Fibroblast of lung (primary cell): ENCODE measurements at regions not wholly inside any gene's neighbourhood (a gene's known extent, or its start where the extent isn't known, plus 50 kb on each side); places are given as distances from the start of the nearest gene placed in this dataset.

Experiments
- DNase-seq, 2 donors: peaks; one replicate each; pipeline versions ENCODE4 v3.0.0 to v3.0.0-alpha.2; 2010; ENCODE audit warnings: low read depth in 2 of 2
- H2AFZ ChIP-seq: 2 replicates; pipeline ENCODE4 v1.5.1; 2012; ENCODE audit warnings: low read length, control low read depth, inconsistent platforms
- H3K27ac ChIP-seq: 2 replicates; pipeline ENCODE4 v1.5.1; 2011; ENCODE audit warnings: low read length, control low read depth; ENCODE audit not compliant: insufficient read depth
- H3K27me3 ChIP-seq: 2 replicates; pipeline ENCODE4 v1.5.1; 2011; ENCODE audit warnings: mild to moderate bottlenecking, low read length; ENCODE audit not compliant: control insufficient read depth, insufficient read depth
- H3K36me3 ChIP-seq: 2 replicates; pipeline ENCODE4 v1.5.1; 2011; ENCODE audit warnings: low read length; ENCODE audit not compliant: control insufficient read depth, insufficient read depth
- H3K4me1 ChIP-seq: 2 replicates; pipeline ENCODE4 v1.5.1; 2011; ENCODE audit warnings: low read length; ENCODE audit not compliant: control insufficient read depth, insufficient read depth; ENCODE audit errors: extremely low read depth
- H3K4me2 ChIP-seq: 2 replicates; pipeline ENCODE4 v1.5.1; 2011; ENCODE audit warnings: low read length, control low read depth; ENCODE audit not compliant: insufficient read depth; ENCODE audit errors: extremely low read depth
- H3K4me3 ChIP-seq, 4 experiments: fragments of 200-600 bp in 1 of 4; sonication (generic) in 1 of 4; replicated peaks in 1 of 4; 2 replicates each; pipeline ENCODE4 v1.5.1; 2011 to 2016; ENCODE audit warnings: low read length in 4 of 4, low read depth in 3 of 4, mild to moderate bottlenecking in 3 of 4, control low read depth in 2 of 4, inconsistent platforms in 1 of 4, mixed read lengths in 1 of 4; ENCODE audit not compliant: insufficient read depth in 1 of 4; ENCODE audit errors: control extremely low read depth in 1 of 4
- H3K79me2 ChIP-seq: 2 replicates; pipeline ENCODE4 v1.5.1; 2012; ENCODE audit warnings: mild to moderate bottlenecking, low read length, inconsistent platforms; ENCODE audit not compliant: control insufficient read depth, insufficient read depth
- H3K9ac ChIP-seq: 2 replicates; pipeline ENCODE4 v1.5.1; 2011; ENCODE audit warnings: mild to moderate bottlenecking, low read length, control low read depth; ENCODE audit not compliant: insufficient read depth
- H3K9me3 ChIP-seq: 2 replicates; pipeline ENCODE4 v1.5.1; 2012; ENCODE audit warnings: low read depth, low read length; ENCODE audit not compliant: control insufficient read depth, insufficient read depth
- H4K20me1 ChIP-seq: 2 replicates; pipeline ENCODE4 v1.5.1; 2011; ENCODE audit warnings: low read length; ENCODE audit not compliant: control insufficient read depth, insufficient read depth; ENCODE audit errors: extremely low read depth
- EZH2 ChIP-seq: IDR thresholded peaks from 2 replicates; pipeline ENCODE4 v1.5.1; 2012; ENCODE audit warnings: low read length, control low read depth, mild to moderate bottlenecking; ENCODE audit errors: missing control alignments
- TF ChIP-seq, protein P1 (sequence below), 2 donors: IDR thresholded peaks in 1 of 2; conservative IDR thresholded peaks in 1 of 2; 1 replicate in 1 of 2; 2 replicates in 1 of 2; pipeline ENCODE4 v1.5.1; 2011 to 2012; ENCODE audit warnings: low read length in 2 of 2, control low read depth in 1 of 2, inconsistent platforms in 1 of 2, low read depth in 1 of 2, mild to moderate bottlenecking in 1 of 2

DNA sequence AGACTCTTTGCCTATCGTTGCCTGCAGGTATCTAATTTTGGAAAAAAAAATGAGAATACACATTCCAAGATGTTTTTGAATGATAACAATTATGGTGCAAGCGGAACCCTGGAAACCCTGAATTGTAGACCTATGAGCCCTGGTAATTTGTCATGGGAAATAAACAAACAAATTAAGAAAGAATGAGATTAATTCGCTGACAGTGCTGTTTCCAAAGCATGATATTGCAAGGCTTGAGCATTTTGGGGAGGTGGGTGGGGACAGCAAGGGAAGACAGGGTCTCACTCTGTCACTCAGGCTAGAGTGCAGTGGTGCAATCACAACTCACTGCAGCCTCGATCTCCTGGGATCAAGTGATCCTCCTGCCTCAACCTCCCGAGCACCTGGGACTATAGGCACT, 900.3 kb downstream of the IPMK start:
- no peaks in the 10 kb centered on the region for H3K79me2 ChIP-seq

DNA sequence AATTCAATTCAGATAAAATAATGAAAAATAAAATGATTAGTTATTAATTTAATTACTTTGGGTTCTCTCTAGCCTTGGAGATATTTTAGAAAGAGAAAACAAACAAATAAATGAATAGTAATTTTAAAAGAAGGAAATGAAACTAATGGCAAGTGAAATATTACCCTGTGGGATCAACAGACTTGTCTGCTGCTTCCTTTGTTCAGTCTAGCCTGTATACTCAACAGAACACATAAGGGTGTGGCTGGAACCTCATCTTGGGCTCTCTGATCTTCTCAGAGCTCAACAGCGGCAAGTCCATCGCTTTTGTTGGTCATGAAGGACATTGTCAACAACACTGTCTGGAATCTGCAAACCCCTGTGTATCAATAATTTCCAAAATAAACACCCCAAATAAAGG, 904.9 kb downstream of the IPMK start:
- H3K4me2 ChIP-seq = no peak overlapping the region
- H4K20me1 ChIP-seq = no peaks in the 10 kb centered on the region
- no peak overlapping the region for H2AFZ ChIP-seq
- no peak overlapping the region for H3K4me3 ChIP-seq
- DNase-seq = no peak
- no peaks in the 10 kb centered on the region for H3K9me3 ChIP-seq
- H3K4me1 ChIP-seq = no peaks in the 10 kb centered on the region
- H3K27ac ChIP-seq = no peak overlapping the region
- H3K36me3 ChIP-seq = no peaks in the 10 kb centered on the region
- no peak overlapping the region for H3K9ac ChIP-seq
- no peak for TF ChIP-seq EZH2
- TF ChIP-seq, protein P1, sequence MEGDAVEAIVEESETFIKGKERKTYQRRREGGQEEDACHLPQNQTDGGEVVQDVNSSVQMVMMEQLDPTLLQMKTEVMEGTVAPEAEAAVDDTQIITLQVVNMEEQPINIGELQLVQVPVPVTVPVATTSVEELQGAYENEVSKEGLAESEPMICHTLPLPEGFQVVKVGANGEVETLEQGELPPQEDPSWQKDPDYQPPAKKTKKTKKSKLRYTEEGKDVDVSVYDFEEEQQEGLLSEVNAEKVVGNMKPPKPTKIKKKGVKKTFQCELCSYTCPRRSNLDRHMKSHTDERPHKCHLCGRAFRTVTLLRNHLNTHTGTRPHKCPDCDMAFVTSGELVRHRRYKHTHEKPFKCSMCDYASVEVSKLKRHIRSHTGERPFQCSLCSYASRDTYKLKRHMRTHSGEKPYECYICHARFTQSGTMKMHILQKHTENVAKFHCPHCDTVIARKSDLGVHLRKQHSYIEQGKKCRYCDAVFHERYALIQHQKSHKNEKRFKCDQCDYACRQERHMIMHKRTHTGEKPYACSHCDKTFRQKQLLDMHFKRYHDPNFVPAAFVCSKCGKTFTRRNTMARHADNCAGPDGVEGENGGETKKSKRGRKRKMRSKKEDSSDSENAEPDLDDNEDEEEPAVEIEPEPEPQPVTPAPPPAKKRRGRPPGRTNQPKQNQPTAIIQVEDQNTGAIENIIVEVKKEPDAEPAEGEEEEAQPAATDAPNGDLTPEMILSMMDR (conservative IDR thresholded peaks at IDR 0.05 in 1 of 2, IDR thresholded peaks at IDR 0.05 in 1 of 2; ENCODE audit: low read depth in 1 of 2, low read length in 2 of 2) = no peak
- H3K27me3 ChIP-seq = no peaks in the 10 kb centered on the region
- no peaks in the 10 kb centered on the region for H3K79me2 ChIP-seq

More for the DNA sequence above, 900.3 kb downstream of the IPMK start:
- H2AFZ ChIP-seq = no peak overlapping the region
- H3K9ac ChIP-seq = no peak overlapping the region
- no peaks in the 10 kb centered on the region for H3K9me3 ChIP-seq
- no peak for TF ChIP-seq EZH2
- TF ChIP-seq, protein P1 (conservative IDR thresholded peaks at IDR 0.05 in 1 of 2, IDR thresholded peaks at IDR 0.05 in 1 of 2; ENCODE audit: low read depth in 1 of 2, low read length in 2 of 2) = no peak
- H3K4me3 ChIP-seq = no peak overlapping the region
- no peaks in the 10 kb centered on the region for H3K4me1 ChIP-seq
- no peaks in the 10 kb centered on the region for H4K20me1 ChIP-seq
- no peak for DNase-seq
- no peaks in the 10 kb centered on the region for H3K36me3 ChIP-seq
- H3K27ac ChIP-seq = no peak overlapping the region
- no peaks in the 10 kb centered on the region for H3K27me3 ChIP-seq
- no peak overlapping the region for H3K4me2 ChIP-seq

DNA sequence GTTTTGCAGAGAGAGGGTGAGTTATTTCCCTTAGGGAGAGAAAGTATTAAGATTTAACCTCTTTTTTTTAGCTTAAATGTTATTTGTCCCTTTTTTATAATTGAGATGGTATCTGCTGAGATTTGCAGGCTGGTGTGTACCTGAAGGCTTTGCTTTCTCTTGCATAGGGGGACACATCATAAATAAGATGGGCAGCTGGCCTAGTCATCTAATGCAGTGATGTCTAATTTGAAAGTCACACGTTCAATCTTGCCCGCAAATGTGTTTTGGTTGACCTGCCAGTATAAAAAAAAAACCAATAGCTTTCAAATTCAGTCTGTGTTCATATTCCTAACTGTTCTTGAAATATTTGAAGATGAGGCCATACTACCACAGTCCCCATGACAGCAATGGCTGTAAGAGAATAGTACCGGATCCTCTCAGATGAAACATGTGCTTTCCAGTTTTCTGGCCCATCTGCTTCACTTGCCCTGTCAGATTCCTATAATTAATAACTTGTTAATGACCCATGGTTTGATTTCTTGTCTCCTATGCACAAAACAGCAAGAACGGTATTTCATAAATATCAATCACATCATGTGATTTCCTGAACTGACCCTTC, 914.2 kb downstream of the IPMK start:
- Histone ChIP-seq H3K27me3 (no peaks in the 10 kb centered on the region), H3K27ac (no peak overlapping the region), H3K4me1 (no peaks in the 10 kb centered on the region), H3K4me3 (no peak overlapping the region), H2AFZ (no peak overlapping the region), H3K9ac (no peak overlapping the region), H3K4me2 (no peak overlapping the region), H3K36me3 (no peaks in the 10 kb centered on the region), H4K20me1 (no peaks in the 10 kb centered on the region), H3K79me2 (no peaks in the 10 kb centered on the region), H3K9me3 (no peaks in the 10 kb centered on the region)
- no peak for TF ChIP-seq EZH2
- TF ChIP-seq, protein P1 (conservative IDR thresholded peaks at IDR 0.05 in 1 of 2, IDR thresholded peaks at IDR 0.05 in 1 of 2; ENCODE audit: low read depth in 1 of 2, low read length in 2 of 2) = no peak
- no peak for DNase-seq
